ENCODE measurements at regions not wholly inside any gene's neighbourhood (a gene's known extent, or its start where the extent isn't known, plus 50 kb on each side); places are given as distances from the start of the nearest gene placed in this dataset.

DNA sequence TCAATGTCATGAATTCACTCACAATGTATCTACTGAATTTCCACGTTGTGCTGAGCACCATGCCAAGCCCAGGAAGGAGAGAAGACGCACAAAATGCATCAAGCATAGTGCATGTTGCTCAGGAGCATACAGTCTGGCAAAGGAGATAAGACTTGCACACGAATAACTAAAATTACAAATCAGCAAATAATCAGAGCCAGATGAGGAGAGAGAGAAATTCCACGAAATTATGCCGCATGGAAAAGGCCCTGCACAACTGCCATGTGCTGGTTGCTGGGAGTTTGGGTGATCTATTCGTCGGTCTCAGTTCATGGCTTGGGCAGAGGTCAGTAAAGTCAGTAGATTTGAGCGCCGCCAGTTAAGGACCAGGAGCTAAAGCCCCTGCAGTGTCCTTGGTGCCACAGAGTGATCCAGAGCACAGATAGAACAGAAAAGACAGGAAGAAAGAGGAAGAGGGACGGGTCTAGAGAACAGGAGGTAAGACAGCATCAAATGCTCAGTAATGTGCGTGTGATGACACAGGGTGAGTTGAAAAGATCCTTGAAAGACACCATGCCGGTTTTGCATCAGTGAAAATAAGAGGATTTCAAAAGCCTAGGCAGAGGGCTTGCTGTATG lies 55.1 kb upstream of the ZNF281 start:
- TF ChIP-seq, protein P1, sequence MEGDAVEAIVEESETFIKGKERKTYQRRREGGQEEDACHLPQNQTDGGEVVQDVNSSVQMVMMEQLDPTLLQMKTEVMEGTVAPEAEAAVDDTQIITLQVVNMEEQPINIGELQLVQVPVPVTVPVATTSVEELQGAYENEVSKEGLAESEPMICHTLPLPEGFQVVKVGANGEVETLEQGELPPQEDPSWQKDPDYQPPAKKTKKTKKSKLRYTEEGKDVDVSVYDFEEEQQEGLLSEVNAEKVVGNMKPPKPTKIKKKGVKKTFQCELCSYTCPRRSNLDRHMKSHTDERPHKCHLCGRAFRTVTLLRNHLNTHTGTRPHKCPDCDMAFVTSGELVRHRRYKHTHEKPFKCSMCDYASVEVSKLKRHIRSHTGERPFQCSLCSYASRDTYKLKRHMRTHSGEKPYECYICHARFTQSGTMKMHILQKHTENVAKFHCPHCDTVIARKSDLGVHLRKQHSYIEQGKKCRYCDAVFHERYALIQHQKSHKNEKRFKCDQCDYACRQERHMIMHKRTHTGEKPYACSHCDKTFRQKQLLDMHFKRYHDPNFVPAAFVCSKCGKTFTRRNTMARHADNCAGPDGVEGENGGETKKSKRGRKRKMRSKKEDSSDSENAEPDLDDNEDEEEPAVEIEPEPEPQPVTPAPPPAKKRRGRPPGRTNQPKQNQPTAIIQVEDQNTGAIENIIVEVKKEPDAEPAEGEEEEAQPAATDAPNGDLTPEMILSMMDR (conservative IDR thresholded peaks at IDR 0.05): no peak
- no peak for TF ChIP-seq EZH2 (IDR thresholded peaks at IDR 0.05; ENCODE audit: low read depth)
